HCT116 (cell line): ENCODE measurements at regions not wholly inside any gene's neighbourhood (a gene's known extent, or its start where the extent isn't known, plus 50 kb on each side); places are given as distances from the start of the nearest gene placed in this dataset.

ENCODE experiments used
- ATAC-seq: fragments of 200-7000 bp; cut with Tn5 transposase; 2 replicates; pipeline ENCODE4 v1.9.1; 2020; ENCODE audit warnings: mild to moderate bottlenecking, moderate library complexity
- BruUV-seq: library from RNA; stranded (reverse); fragments of 400-500 nt; replicated peaks from 2 replicates; lab custom pipeline; 2021; lab: Mats Ljungman, UMichigan
- CTCF ChIA-PET: fragments of 300-600 bp; sonication (Branson Sonifier 250); formaldehyde crosslinking; loops from one replicate; lab custom pipeline; 2021; ENCODE audit warnings: antibody characterized with exemption; lab: Charles Lee
- POLR2A ChIA-PET: fragments of 300-600, 350-600 bp; sonication (Branson Sonifier 250); formaldehyde crosslinking; loops from one replicate; lab custom pipeline; 2021; ENCODE audit warnings: antibody characterized with exemption; lab: Charles Lee
- RAD21 ChIA-PET, 2 experiments: fragments of 300-600 bp; sonication (Branson Sonifier 250); formaldehyde crosslinking; loops; one replicate each; lab custom pipeline; 2023; ENCODE audit warnings: low total read pairs in 2 of 2; ENCODE audit not compliant: uncharacterized antibody in 2 of 2, unreplicated experiment in 2 of 2, low non-redundant PET in 1 of 2; lab: Charles Lee
- DNase-seq: peaks from one replicate; pipeline ENCODE4 v3.0.0-alpha.2; 2010; ENCODE audit warnings: low read depth, low spot score
- H2AFZ ChIP-seq: fragments of 200-600 bp; shearing (Covaris generic), sonication (generic); 2 replicates; pipeline ENCODE4 v1.6.1; 2017; ENCODE audit warnings: low read depth, mixed run types, mixed read lengths, antibody characterized with exemption, low read length; ENCODE audit not compliant: poor library complexity, severe bottlenecking
- H3K27ac ChIP-seq: 2 replicates; pipeline ENCODE4 v1.5.1; 2012; ENCODE audit warnings: low read depth, low read length
- H3K27me3 ChIP-seq: fragments of 200-600 bp; sonication (generic); 2 replicates; pipeline ENCODE4 v1.6.1; 2016; ENCODE audit warnings: mixed run types, low read length, mixed read lengths; ENCODE audit not compliant: insufficient read depth
- H3K36me3 ChIP-seq, 2 experiments: fragments of 200-500 bp in 1 of 2; fragments of 200-600 bp in 1 of 2; sonication (Bioruptor generic) in 1 of 2; sonication (generic) in 1 of 2; 2 replicates each; pipeline versions ENCODE4 v1.5.1 to v1.6.1; 2014 to 2016; ENCODE audit warnings: low read length in 2 of 2, inconsistent platforms in 1 of 2, mixed read lengths in 1 of 2, mixed run types in 1 of 2; ENCODE audit not compliant: insufficient read depth in 2 of 2, control insufficient read depth in 1 of 2
- H3K4me1 ChIP-seq, 2 experiments: fragments of 200-600 bp in 1 of 2; sonication (generic) in 1 of 2; 2 replicates each; pipeline versions ENCODE4 v1.5.1 to v1.6.1; 2012 to 2017; ENCODE audit warnings: low read length in 2 of 2, inconsistent platforms in 1 of 2, mild to moderate bottlenecking in 1 of 2, mixed read lengths in 1 of 2, mixed run types in 1 of 2, moderate library complexity in 1 of 2; ENCODE audit not compliant: insufficient read depth in 2 of 2, control insufficient read depth in 1 of 2
- H3K4me2 ChIP-seq: fragments of 200-600 bp; sonication (generic); 2 replicates; pipeline ENCODE4 v1.6.1; 2017; ENCODE audit warnings: mixed run types, low read length, mixed read lengths
- H3K4me3 ChIP-seq, 2 experiments: fragments of 200-600 bp in 1 of 2; sonication (generic) in 1 of 2; replicated peaks in 1 of 2; 2 replicates each; pipeline ENCODE4 v1.5.1; 2011 to 2016; ENCODE audit warnings: low read length in 2 of 2, control low read depth in 1 of 2, low read depth in 1 of 2, mild to moderate bottlenecking in 1 of 2, mixed read lengths in 1 of 2, mixed run types in 1 of 2
- H3K79me2 ChIP-seq: fragments of 200-600 bp; sonication (generic); 2 replicates; pipeline ENCODE4 v1.6.1; 2017; ENCODE audit warnings: mild to moderate bottlenecking, mixed run types, low read length, moderate library complexity, mixed read lengths; ENCODE audit not compliant: insufficient read depth
- H3K9ac ChIP-seq: fragments of 200-600 bp; sonication (generic); 2 replicates; pipeline ENCODE4 v1.6.1; 2016; ENCODE audit warnings: low read length, mixed read lengths
- H3K9me2 ChIP-seq: fragments of 200-600 bp; sonication (generic), shearing (Covaris generic); 2 replicates; pipeline ENCODE4 v1.6.1; 2017; ENCODE audit warnings: mixed run types, mild to moderate bottlenecking, moderate library complexity; ENCODE audit not compliant: insufficient read depth
- H3K9me3 ChIP-seq, 2 experiments: fragments of 200-500 bp in 1 of 2; fragments of 200-600 bp in 1 of 2; sonication (Bioruptor generic) in 1 of 2; sonication (generic) in 1 of 2; 2 replicates each; pipeline ENCODE4 v1.6.1; 2014 to 2017; ENCODE audit warnings: low read length in 2 of 2, mixed read lengths in 2 of 2, inconsistent platforms in 1 of 2, low read depth in 1 of 2, mild to moderate bottlenecking in 1 of 2, mixed run types in 1 of 2, moderate library complexity in 1 of 2; ENCODE audit not compliant: control insufficient read depth in 1 of 2, insufficient read depth in 1 of 2
- H4K20me1 ChIP-seq: fragments of 200-600 bp; sonication (generic), shearing (Covaris generic); 2 replicates; pipeline ENCODE4 v1.6.1; 2017; ENCODE audit warnings: mixed run types, mild to moderate bottlenecking, moderate library complexity; ENCODE audit not compliant: insufficient read depth
- ATF3 ChIP-seq: IDR thresholded peaks from 2 replicates; pipeline ENCODE4 v1.6.1; 2012
- CBX3 ChIP-seq: IDR thresholded peaks from 2 replicates; pipeline ENCODE4 v1.6.1; 2012; ENCODE audit warnings: low read depth
- CEBPB ChIP-seq: IDR thresholded peaks from 2 replicates; pipeline ENCODE4 v1.6.1; 2012; ENCODE audit warnings: low read depth
- CTCF ChIP-seq, 3 experiments: fragments of 200-600 bp in 1 of 3; sonication (generic) in 1 of 3; IDR thresholded peaks in 2 of 3; conservative IDR thresholded peaks in 1 of 3; 2 replicates each; pipeline ENCODE4 v1.5.1; 2012 to 2017; ENCODE audit warnings: low read depth in 2 of 3, low read length in 2 of 3, antibody characterized with exemption in 1 of 3, borderline replicate concordance in 1 of 3, control low read depth in 1 of 3, mild to moderate bottlenecking in 1 of 3, mixed read lengths in 1 of 3, mixed run types in 1 of 3, moderate library complexity in 1 of 3; ENCODE audit not compliant: insufficient read depth in 1 of 3
- EGR1 ChIP-seq: IDR thresholded peaks from 2 replicates; pipeline ENCODE4 v1.6.1; 2012; ENCODE audit warnings: low read depth
- ELF1 ChIP-seq: IDR thresholded peaks from 2 replicates; pipeline ENCODE4 v1.6.1; 2012; ENCODE audit warnings: low read depth, borderline replicate concordance
- EZH2 ChIP-seq: fragments of 200-600 bp; sonication (generic); IDR thresholded peaks from 2 replicates; pipeline ENCODE4 v1.6.1; 2017; ENCODE audit warnings: antibody characterized with exemption, mixed run types
- JUND ChIP-seq: IDR thresholded peaks from 2 replicates; pipeline ENCODE4 v1.6.1; 2012
- MAX ChIP-seq: IDR thresholded peaks from 2 replicates; pipeline ENCODE4 v1.6.1; 2012
- POLR2A ChIP-seq: IDR thresholded peaks from 2 replicates; pipeline ENCODE4 v1.7.0; 2011; ENCODE audit warnings: borderline replicate concordance; ENCODE audit not compliant: insufficient read depth, insufficient read length; ENCODE audit errors: extremely low read depth
- POLR2AphosphoS5 ChIP-seq: IDR thresholded peaks from 2 replicates; pipeline ENCODE4 v1.6.1; 2011; ENCODE audit warnings: mild to moderate bottlenecking, low read depth, low read length, moderate library complexity
- SIN3A ChIP-seq: IDR thresholded peaks from 2 replicates; pipeline ENCODE4 v1.6.1; 2012; ENCODE audit warnings: low read depth
- SRF ChIP-seq: IDR thresholded peaks from 2 replicates; pipeline ENCODE4 v1.6.1; 2012; ENCODE audit warnings: low read depth
- TCF7L2 ChIP-seq: IDR thresholded peaks from 2 replicates; pipeline ENCODE4 v1.7.0; 2011; ENCODE audit warnings: borderline replicate concordance, inconsistent platforms; ENCODE audit not compliant: insufficient read depth, insufficient read length; ENCODE audit errors: extremely low read depth
- YY1 ChIP-seq: IDR thresholded peaks from 2 replicates; pipeline ENCODE4 v1.6.1; 2011; ENCODE audit warnings: low read length, low read depth, moderate library complexity, mild to moderate bottlenecking; ENCODE audit not compliant: insufficient replicate concordance; ENCODE audit errors: extremely low read depth
- ZNF274 ChIP-seq: fragments of 200-500 bp; sonication (Bioruptor generic); IDR thresholded peaks from 2 replicates; pipeline ENCODE4 v1.6.1; 2014; ENCODE audit warnings: mild to moderate bottlenecking, low read depth, low read length, inconsistent platforms
- intact Hi-C: fragments of 100-400 bp; cut with micrococcal nuclease; formaldehyde crosslinking; loops from 2 replicates; pipeline ENCODE4 v1.10.0; 2022

- ChIA-PET RAD21 (no interaction called here), POLR2A (no interaction called here), CTCF (no interaction called here)
- no peaks in the 10 kb centered on the region for H3K9me3 ChIP-seq
- TF ChIP-seq JUND (no peak), EGR1 (no peak), TCF7L2 (no peak), SIN3A (no peak), POLR2AphosphoS5 (no peak), POLR2A (no peak), ATF3 (no peak), ZNF274 (no peak), ELF1 (no peak), SRF (no peak), CBX3 (no peak), MAX (no peak), CEBPB (no peak), YY1 (no peak), CTCF (IDR thresholded peaks at IDR 0.05 in 2 of 3, conservative IDR thresholded peaks at IDR 0.05 in 1 of 3; ENCODE audit: borderline replicate concordance in 1 of 3, insufficient read depth in 1 of 3, low read depth in 2 of 3, low read length in 2 of 3) (no peak), EZH2 (no peak)
- no peak overlapping the region for H3K4me2 ChIP-seq
- H3K27ac ChIP-seq: no peak overlapping the region
- H3K4me3 ChIP-seq: no peak overlapping the region
- no peaks in the 10 kb centered on the region for H3K4me1 ChIP-seq
- no peak overlapping the region for H3K9ac ChIP-seq
- H3K9me2 ChIP-seq: no peaks in the 10 kb centered on the region
- BruUV-seq: no TSS peak
- no peaks in the 10 kb centered on the region for H4K20me1 ChIP-seq
- H2AFZ ChIP-seq: no peak overlapping the region
- ATAC-seq (no peak), DNase-seq (no peak)
- H3K27me3 ChIP-seq: peaks cover 59% of the 10 kb centered on the region
- intact Hi-C loops: no loop called here
- no peaks in the 10 kb centered on the region for H3K79me2 ChIP-seq
- no peaks in the 10 kb centered on the region for H3K36me3 ChIP-seq
Observed at GRCh38 chr2:236653863-236654262, 84.2 kb downstream of the ACKR3 start.
